GM19240 (cell line): ENCODE measurements at regions not wholly inside any gene's neighbourhood (a gene's known extent, or its start where the extent isn't known, plus 50 kb on each side); places are given as distances from the start of the nearest gene placed in this dataset.

Source experiments
- DNase-seq: peaks from one replicate; pipeline ENCODE4 v3.0.0; 2011; ENCODE audit warnings: low spot score; ENCODE audit not compliant: insufficient read length

GRCh38 chrX:10897768-10898167 is 213.4 kb upstream of the HCCS start:
- DNase-seq, result no peak

GRCh38 chrX:10900585-10901289 is 210.4 kb upstream of the HCCS start:
- no peak for DNase-seq

GRCh38 chrX:10901290-10901633 is 209.9 kb upstream of the HCCS start:
- no peak for DNase-seq

GRCh38 chrX:10902001-10902400 is 209.1 kb upstream of the HCCS start:
- no peak for DNase-seq

GRCh38 chrX:10903523-10903922 is 207.6 kb upstream of the HCCS start:
- DNase-seq, result no peak

- no peak for DNase-seq
Observed at GRCh38 chrX:10904220-10904619, 206.9 kb upstream of the HCCS start.

GRCh38 chrX:10906866-10907265 is 204.3 kb upstream of the HCCS start:
- no peak for DNase-seq

GRCh38 chrX:10922159-10922558 is 189.0 kb upstream of the HCCS start:
- DNase-seq, result no peak

GRCh38 chrX:10922835-10923234 is 188.3 kb upstream of the HCCS start:
- DNase-seq, result no peak

GRCh38 chrX:10923466-10923865 is 187.7 kb upstream of the HCCS start:
- no peak for DNase-seq

- no peak for DNase-seq
Observed at GRCh38 chrX:10926404-10926803, 184.7 kb upstream of the HCCS start.

GRCh38 chrX:10926891-10927290 is 184.2 kb upstream of the HCCS start:
- DNase-seq, result no peak

GRCh38 chrX:10929747-10930146 is 181.4 kb upstream of the HCCS start:
- no peak for DNase-seq

GRCh38 chrX:10930151-10930550 is 181.0 kb upstream of the HCCS start:
- no peak for DNase-seq

- DNase-seq, result no peak
Observed at GRCh38 chrX:10931976-10932375, 179.2 kb upstream of the HCCS start.

- DNase-seq, result no peak
Observed at GRCh38 chrX:10932842-10933440, 178.2 kb upstream of the HCCS start.

GRCh38 chrX:10935501-10935900 is 175.6 kb upstream of the HCCS start:
- DNase-seq, result no peak

- no peak for DNase-seq
Observed at GRCh38 chrX:10936976-10937375, 174.2 kb upstream of the HCCS start.

- no peak for DNase-seq
Observed at GRCh38 chrX:10938365-10938923, 172.7 kb upstream of the HCCS start.

- no peak for DNase-seq
Observed at GRCh38 chrX:10939424-10939823, 171.7 kb upstream of the HCCS start.

- no peak for DNase-seq
Observed at GRCh38 chrX:10944136-10944885, 166.8 kb upstream of the HCCS start.

- DNase-seq, result no peak
Observed at GRCh38 chrX:10945498-10945897, 165.6 kb upstream of the HCCS start.
